ENCODE measurements at regions not wholly inside any gene's neighbourhood (a gene's known extent, or its start where the extent isn't known, plus 50 kb on each side); places are given as distances from the start of the nearest gene placed in this dataset.

DNA sequence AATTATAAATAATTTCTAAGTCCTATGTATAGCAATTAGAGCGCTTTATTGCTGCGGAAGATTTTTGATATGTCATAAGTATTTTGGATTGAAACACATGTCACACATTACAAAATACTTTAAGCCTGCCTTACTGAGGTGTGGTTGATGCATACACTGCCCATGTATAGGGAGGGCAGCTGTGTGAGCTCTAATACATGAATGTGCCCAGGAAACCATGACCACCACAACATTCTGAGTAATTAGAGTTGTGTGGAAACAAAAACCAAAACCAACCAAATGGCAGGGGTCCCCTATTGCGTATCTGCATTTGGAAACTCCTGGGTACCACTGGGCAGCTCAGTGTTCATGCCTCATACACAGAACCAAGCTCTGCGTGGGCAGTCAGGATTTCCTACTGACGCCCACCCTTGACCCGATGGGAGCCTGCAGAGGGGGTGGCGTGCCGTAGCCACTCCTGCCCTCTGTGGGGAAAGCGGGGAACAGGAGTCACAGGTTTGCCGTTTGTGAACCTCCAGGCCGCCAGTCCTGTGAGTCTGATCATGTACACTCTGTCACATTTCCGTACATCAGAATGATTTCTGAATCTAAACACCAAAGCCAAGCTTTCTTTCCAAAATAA lies 50.9 kb upstream of the PDE10A start:
- no peak overlapping the region for H3K9ac ChIP-seq (ENCODE audit: low read depth, low read length)
- 0 out of 2 replicates have a peak, but pooled peaks cover 9% of the 10 kb centered on the region for H3K4me1 ChIP-seq (ENCODE audit: insufficient read depth, low read length)
- H3K9me3 ChIP-seq (ENCODE audit: control insufficient read depth, insufficient read depth, low read length) = no peaks in the 10 kb centered on the region
- H3K36me3 ChIP-seq (ENCODE audit: insufficient read depth, low read length) = no peaks in the 10 kb centered on the region
